Activated T-cell treated with anti-CD3 and anti-CD28 coated beads, Interleukin-2, amount 50 U/mL, for 72 hours (primary cell): ENCODE measurements at regions not wholly inside any gene's neighbourhood (a gene's known extent, or its start where the extent isn't known, plus 50 kb on each side); places are given as distances from the start of the nearest gene placed in this dataset.

ENCODE experiments used
- ATAC-seq, 2 donors: fragments of 150-1000 bp; cut with Tn5 transposase; replicated peaks in 1 of 2; 2 replicates each; pipeline ENCODE4 v1.10.0; 2021; ENCODE audit warnings: moderate library complexity in 2 of 2, mild to moderate bottlenecking in 1 of 2
- DNase-seq, 2 donors: peaks; one replicate each; pipeline ENCODE4 v3.0.0; 2021 to 2022; ENCODE audit warnings: mixed read lengths in 1 of 2
- H3K27ac Mint-ChIP-seq: one replicate; pipeline ENCODE4 v1.8.0; 2022; ENCODE audit warnings: mild to moderate bottlenecking, moderate library complexity, mixed read lengths
- H3K27me3 Mint-ChIP-seq: one replicate; pipeline ENCODE4 v1.8.0; 2022; ENCODE audit warnings: low read depth, mixed read lengths
- H3K36me3 Mint-ChIP-seq, 2 donors: one replicate each; pipeline ENCODE4 v1.8.0; 2022; ENCODE audit warnings: mixed read lengths in 2 of 2, mild to moderate bottlenecking in 1 of 2; ENCODE audit not compliant: insufficient read depth in 2 of 2
- H3K4me1 Mint-ChIP-seq: one replicate; pipeline ENCODE4 v1.8.0; 2022; ENCODE audit warnings: low read depth, mixed read lengths
- H3K4me3 Mint-ChIP-seq, 2 donors: one replicate each; pipeline ENCODE4 v1.8.0; 2022; ENCODE audit warnings: mild to moderate bottlenecking in 2 of 2, mixed read lengths in 2 of 2, moderate library complexity in 2 of 2
- H3K9me3 Mint-ChIP-seq, 2 donors: one replicate each; pipeline ENCODE4 v1.8.0; 2022; ENCODE audit warnings: mixed read lengths in 2 of 2

DNA sequence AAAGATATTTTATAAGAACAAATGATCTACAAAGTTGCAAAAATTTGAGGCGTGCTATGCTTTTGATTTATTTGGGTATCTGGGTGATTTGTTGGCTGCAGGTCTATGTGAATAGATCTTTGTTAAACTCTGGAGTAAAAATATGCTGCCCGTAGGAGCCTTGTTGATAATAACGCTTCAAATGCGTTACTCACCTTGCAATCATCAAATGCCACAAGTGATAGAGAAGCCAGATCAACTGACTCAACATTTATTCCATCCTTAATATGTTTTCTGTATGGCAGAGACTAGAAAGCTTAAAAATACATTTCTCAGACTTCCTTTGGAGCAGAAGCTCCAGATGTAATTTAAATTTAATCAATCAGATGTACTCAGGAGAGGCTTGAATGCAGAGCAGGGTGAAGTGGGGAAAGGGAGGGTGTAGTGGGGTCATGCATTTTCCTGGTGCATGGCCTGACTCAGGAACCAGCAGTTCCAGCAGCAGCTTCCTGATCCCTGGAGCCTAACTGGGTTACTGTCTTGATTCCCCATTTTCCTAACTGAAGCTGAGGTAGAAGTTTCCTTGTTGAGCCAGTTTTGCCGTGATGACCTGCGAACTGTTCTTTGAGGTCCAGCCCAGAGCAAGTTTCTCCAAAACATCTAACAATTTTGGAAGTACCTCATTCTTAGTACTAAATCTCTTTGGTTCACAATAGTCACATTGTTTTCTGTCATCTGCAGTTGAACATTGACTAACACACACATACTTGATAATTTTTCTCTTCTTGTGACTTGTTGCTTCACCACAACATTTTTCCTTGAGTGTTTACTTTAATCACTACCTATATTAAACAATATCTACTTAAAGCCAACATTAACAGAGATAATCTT lies 284.7 kb upstream of the CWC22 start:
- no peak overlapping the region for H3K27ac Mint-ChIP-seq
- H3K27me3 Mint-ChIP-seq: no peaks in the 10 kb centered on the region
- DNase-seq (no peak), ATAC-seq (no peak)
- no peaks in the 10 kb centered on the region for H3K36me3 Mint-ChIP-seq
- no peak overlapping the region for H3K4me3 Mint-ChIP-seq
- no peaks in the 10 kb centered on the region for H3K4me1 Mint-ChIP-seq
- peaks cover 4 to 7% of the 10 kb centered on the region in 2 donors for H3K9me3 Mint-ChIP-seq

DNA sequence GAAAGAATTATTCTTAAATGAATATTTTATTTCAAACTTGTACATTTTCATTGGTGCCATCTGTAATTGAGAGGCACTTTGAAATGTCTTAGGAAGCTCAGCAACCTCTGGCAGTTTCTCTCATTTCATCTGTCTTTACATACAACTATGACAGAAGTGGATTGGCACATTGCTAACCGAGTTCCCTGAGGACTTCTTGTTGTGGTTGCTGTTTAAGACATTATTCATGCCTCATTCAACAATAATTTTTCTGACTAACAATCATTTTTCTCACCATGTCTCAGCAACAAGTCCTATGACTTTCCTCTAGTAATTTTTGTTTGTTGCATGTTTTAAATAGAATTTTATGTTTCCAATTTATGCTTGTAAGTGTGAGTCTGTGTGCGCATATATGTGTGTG lies 284.0 kb upstream of the CWC22 start:
- Mint-ChIP-seq H3K4me1 (no peaks in the 10 kb centered on the region), H3K9me3 (peaks cover 4 to 7% of the 10 kb centered on the region in 2 donors), H3K4me3 (no peak overlapping the region), H3K27ac (no peak overlapping the region), H3K36me3 (no peaks in the 10 kb centered on the region), H3K27me3 (no peaks in the 10 kb centered on the region)
- ATAC-seq: no peak
- no peak for DNase-seq

DNA sequence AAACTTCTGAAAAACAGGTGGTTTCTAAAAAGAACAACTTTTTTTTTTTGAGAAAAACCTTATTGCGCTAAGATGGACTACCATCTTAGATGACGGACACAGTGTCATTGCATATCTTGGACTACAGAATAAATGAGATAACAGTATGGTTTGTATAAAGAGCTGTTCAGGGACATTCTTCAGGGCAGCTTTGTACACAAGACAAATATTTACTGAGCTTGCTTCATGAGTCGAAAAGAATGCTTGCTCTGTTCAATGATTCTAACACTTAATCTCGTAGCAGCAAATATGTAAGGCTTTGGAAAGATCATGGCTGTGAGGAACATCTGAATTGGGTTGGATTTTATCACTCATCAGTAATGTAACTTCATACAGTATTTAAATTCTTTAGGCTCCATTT lies 282.5 kb upstream of the CWC22 start:
- ATAC-seq (no peak), DNase-seq (no peak)
- Mint-ChIP-seq H3K4me3 (no peak overlapping the region), H3K4me1 (no peaks in the 10 kb centered on the region), H3K27me3 (no peaks in the 10 kb centered on the region), H3K36me3 (no peaks in the 10 kb centered on the region), H3K27ac (no peak overlapping the region), H3K9me3 (peaks cover 4 to 6% of the 10 kb centered on the region in 2 donors)

DNA sequence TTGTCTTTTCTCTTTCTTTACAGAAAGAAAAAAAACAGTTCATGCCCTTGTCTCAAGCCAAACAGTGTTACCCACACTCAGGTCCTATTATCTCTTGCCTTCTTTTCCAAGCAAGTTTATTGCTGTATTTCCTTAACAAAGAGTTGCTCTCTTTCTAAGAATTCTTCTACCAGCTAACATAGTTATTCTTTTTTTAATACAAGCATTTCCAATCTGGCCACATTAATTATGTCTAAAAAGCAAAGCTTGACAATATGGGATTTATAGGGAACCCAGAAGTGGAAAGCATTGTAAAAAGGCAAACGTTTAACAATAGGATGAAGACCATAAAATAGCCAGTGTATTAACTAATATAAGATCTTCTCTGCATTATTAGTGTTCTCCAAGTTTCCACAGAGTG lies 272.5 kb upstream of the CWC22 start:
- Mint-ChIP-seq H3K27ac (no peak overlapping the region), H3K9me3 (peaks cover 0 to 3% of the 10 kb centered on the region in 2 donors), H3K4me3 (no peak overlapping the region), H3K36me3 (no peaks in the 10 kb centered on the region), H3K4me1 (no peaks in the 10 kb centered on the region), H3K27me3 (no peaks in the 10 kb centered on the region)
- DNase-seq (no peak), ATAC-seq (no peak)

DNA sequence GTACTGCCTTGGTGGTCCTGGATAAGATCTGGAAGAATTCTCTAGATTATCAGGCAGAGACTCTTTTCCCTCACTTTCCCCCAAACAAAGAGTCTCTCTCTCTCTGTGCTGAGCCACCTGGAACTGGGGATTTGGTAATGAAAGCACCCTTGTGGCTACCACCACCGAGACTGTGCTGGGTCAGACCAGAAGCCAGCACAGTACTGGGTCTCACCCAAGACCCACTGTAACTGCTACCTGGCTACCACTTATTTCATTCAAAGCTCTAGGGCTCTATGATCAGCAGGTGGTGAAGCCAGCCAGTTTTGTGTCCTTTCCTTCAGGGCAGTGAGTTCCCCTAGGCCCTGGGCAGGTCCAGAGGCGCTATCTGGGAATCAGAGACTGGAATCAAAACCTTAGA lies 269.6 kb upstream of the CWC22 start:
- Mint-ChIP-seq H3K27me3 (no peaks in the 10 kb centered on the region), H3K27ac (no peak overlapping the region), H3K36me3 (no peaks in the 10 kb centered on the region), H3K4me3 (no peak overlapping the region), H3K4me1 (no peaks in the 10 kb centered on the region), H3K9me3 (peaks cover 3 to 5% of the 10 kb centered on the region in 2 donors)
- no peak for DNase-seq
- ATAC-seq: no peak

DNA sequence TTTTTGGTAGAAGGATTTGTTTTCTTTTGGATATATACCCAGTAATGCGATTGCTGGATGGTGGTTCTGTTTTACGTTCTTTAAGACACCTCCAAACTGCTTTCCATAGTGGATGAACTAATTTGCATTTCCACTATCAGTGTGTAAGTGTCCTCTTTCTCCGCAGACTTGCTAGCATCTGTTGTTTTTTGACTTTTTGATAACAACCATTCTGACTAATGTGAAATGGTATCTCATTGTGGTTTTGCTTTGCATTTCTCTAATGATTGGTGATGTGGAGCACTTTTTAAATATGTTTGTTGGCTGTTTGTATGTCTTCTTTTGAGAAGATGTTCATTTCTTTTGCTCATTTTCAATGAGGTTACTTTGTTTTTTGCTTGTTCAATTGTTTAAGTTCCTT lies 260.9 kb upstream of the CWC22 start:
- Mint-ChIP-seq H3K4me1 (no peaks in the 10 kb centered on the region), H3K4me3 (no peak overlapping the region), H3K36me3 (no peaks in the 10 kb centered on the region), H3K9me3 (peaks cover 5 to 7% of the 10 kb centered on the region in 2 donors), H3K27ac (no peak overlapping the region), H3K27me3 (no peaks in the 10 kb centered on the region)
- DNase-seq: no peak
- ATAC-seq: no peak

DNA sequence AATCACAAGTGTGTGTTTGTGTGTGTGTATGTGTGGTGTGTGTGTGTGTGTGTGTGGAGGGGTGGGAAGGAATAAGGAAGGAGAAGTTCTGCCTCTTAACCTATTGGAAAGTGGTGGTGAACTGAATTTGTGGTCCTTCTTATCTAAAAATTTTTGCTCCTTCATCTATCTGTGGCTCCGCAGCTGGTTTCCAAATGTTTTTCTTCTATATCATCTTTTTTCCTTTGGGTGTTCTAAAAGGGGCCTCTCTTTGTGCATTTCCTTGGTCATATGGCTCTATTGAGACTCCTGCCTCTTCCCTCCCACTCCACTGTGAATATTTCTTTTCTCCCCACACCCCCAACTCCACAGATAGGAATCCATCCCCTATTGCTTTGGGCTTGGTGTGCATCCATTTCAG lies 254.9 kb upstream of the CWC22 start:
- DNase-seq (no peak), ATAC-seq (no peak)
- no peaks in the 10 kb centered on the region for H3K36me3 Mint-ChIP-seq
- no peaks in the 10 kb centered on the region for H3K4me1 Mint-ChIP-seq
- H3K27me3 Mint-ChIP-seq: no peaks in the 10 kb centered on the region
- H3K4me3 Mint-ChIP-seq: no peak overlapping the region
- H3K9me3 Mint-ChIP-seq: peaks cover 0 to 2% of the 10 kb centered on the region in 2 donors
- no peak overlapping the region for H3K27ac Mint-ChIP-seq

DNA sequence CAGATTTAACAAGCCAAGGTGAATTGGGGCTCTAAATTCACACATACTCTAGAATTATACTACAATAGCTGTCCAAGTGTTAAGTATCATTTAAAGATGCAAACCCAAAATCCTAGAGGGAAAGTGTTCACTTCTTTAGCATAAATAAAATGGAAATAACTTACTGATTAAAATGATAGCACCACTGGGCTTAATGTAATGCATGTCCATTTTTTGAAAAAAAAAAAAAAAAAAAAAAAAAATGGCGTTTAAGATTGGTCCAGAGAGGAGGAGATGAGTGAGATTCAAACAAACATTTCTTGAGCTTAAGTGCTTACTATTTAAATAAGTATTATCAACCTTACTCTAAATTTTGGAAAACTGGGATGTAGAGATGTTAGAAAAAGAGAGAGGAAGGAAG lies 251.5 kb upstream of the CWC22 start:
- H3K27me3 Mint-ChIP-seq: no peaks in the 10 kb centered on the region
- ATAC-seq (no peak), DNase-seq (no peak)
- no peaks in the 10 kb centered on the region for H3K36me3 Mint-ChIP-seq
- no peak overlapping the region for H3K27ac Mint-ChIP-seq
- H3K4me3 Mint-ChIP-seq: no peak overlapping the region
- no peaks in the 10 kb centered on the region for H3K9me3 Mint-ChIP-seq
- no peaks in the 10 kb centered on the region for H3K4me1 Mint-ChIP-seq

DNA sequence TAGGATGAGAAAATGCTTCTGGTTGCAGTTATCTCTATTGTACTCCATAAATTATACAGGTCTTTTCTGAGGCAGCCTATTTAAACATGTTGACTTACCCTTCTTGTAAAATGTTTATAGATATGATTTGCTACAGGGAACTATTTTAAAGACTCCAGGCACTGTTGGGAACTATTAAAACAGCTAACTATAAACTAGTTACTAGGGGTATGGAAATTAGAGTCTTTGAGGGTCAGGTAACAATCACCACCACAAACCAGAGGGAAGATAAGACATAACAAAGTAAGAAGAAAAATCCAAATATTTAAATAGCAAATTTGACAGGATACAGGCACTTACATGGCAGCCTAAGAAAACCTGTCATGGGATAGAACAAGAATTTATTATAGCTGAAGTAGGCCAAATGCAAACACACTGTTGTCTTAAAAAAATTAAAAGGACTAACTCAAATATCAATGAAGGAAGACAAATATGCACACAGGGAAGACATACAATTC lies 251.0 kb upstream of the CWC22 start:
- DNase-seq (no peak), ATAC-seq (no peak)
- no peaks in the 10 kb centered on the region for H3K27me3 Mint-ChIP-seq
- H3K4me3 Mint-ChIP-seq: no peak overlapping the region
- no peak overlapping the region for H3K27ac Mint-ChIP-seq
- H3K36me3 Mint-ChIP-seq: no peaks in the 10 kb centered on the region
- H3K9me3 Mint-ChIP-seq: no peaks in the 10 kb centered on the region
- no peaks in the 10 kb centered on the region for H3K4me1 Mint-ChIP-seq

DNA sequence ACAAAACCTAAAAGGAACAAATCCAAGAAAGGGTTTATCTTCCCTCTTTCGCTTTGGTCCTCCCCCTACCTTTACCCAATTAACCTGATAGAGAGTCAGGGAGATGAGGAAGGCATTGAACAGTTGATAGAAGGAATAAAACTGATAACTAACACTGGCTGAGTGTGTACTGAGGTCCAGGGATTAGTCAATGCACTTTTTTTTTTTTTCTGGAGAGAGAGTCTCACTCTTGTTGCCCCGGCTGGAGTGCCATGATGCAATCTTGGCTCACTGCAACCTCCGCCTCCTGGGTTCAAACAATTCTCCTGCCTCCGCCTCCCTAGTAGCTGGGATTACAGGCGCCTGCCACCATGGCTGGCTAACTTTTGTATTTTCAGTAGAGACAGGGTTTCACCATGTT lies 250.2 kb upstream of the CWC22 start:
- no peak overlapping the region for H3K27ac Mint-ChIP-seq
- DNase-seq (no peak), ATAC-seq (no peak)
- no peaks in the 10 kb centered on the region for H3K36me3 Mint-ChIP-seq
- no peaks in the 10 kb centered on the region for H3K9me3 Mint-ChIP-seq
- no peaks in the 10 kb centered on the region for H3K4me1 Mint-ChIP-seq
- H3K27me3 Mint-ChIP-seq: no peaks in the 10 kb centered on the region
- no peak overlapping the region for H3K4me3 Mint-ChIP-seq

DNA sequence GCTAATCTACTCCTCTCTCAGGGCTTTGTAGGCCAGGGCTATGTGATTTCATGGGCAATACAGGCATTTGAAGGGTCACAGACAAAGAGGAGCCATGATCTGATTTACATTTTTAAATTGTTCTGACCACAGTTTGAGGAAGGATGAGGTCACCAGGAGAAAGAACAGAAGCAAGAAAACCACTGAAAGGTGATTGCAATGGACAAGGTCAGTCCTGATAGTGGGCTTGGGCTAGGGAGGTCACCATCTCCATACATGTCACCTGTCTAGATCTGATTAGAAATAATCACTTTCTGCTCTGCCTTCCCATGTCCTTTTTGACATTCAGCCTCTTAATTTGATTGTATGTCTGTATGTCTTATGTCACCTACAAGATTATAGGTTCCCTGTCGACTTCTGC lies 248.9 kb upstream of the CWC22 start:
- no peaks in the 10 kb centered on the region for H3K9me3 Mint-ChIP-seq
- H3K4me3 Mint-ChIP-seq: no peak overlapping the region
- DNase-seq (no peak), ATAC-seq (no peak)
- no peaks in the 10 kb centered on the region for H3K36me3 Mint-ChIP-seq
- H3K27me3 Mint-ChIP-seq: no peaks in the 10 kb centered on the region
- H3K4me1 Mint-ChIP-seq: no peaks in the 10 kb centered on the region
- no peak overlapping the region for H3K27ac Mint-ChIP-seq

DNA sequence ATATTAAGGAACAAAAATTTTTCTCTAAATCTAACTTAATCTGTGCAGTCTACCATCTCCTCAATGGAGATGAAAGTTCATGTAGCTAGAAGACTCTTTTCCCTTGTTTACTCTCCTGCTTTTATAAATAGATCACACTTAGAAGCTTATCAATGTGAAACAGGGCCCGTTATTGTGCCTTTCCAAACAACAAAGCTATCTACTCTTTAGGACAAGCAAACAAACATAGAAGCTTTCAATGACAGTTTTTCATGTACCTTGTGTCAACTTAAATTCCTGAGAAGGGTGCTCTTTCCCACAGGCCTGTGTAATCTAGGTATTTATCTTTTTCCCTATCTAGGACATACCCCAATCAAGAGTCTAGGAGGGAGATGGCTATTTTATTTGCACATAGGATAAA lies 247.8 kb upstream of the CWC22 start:
- H3K4me3 Mint-ChIP-seq: no peak overlapping the region
- ATAC-seq (no peak), DNase-seq (no peak)
- no peaks in the 10 kb centered on the region for H3K27me3 Mint-ChIP-seq
- H3K9me3 Mint-ChIP-seq: no peaks in the 10 kb centered on the region
- no peaks in the 10 kb centered on the region for H3K4me1 Mint-ChIP-seq
- no peak overlapping the region for H3K27ac Mint-ChIP-seq
- no peaks in the 10 kb centered on the region for H3K36me3 Mint-ChIP-seq

DNA sequence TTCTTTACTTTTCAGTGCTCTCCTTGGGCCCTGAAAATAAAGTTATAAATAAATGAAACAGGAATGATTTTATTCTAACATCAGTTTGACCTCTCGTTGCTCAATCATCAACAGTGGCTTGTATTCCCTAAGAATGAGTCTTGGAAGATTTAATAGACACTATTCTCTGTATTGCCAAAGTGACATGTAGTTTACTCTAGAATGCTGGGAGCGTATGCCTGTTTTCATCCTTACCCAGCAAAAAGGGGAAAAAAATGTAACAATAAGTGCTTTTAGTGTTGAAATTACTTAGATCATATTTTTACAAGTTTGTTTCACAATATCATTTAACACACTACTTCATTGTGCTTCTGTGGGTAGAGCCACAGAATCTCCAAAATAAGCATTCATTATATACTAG lies 240.6 kb upstream of the CWC22 start:
- ATAC-seq: no peak
- H3K9me3 Mint-ChIP-seq: no peaks in the 10 kb centered on the region
- H3K27ac Mint-ChIP-seq: no peak overlapping the region
- DNase-seq: no peak
- H3K36me3 Mint-ChIP-seq: no peaks in the 10 kb centered on the region
- no peak overlapping the region for H3K4me3 Mint-ChIP-seq
- H3K27me3 Mint-ChIP-seq: no peaks in the 10 kb centered on the region
- H3K4me1 Mint-ChIP-seq: no peaks in the 10 kb centered on the region

DNA sequence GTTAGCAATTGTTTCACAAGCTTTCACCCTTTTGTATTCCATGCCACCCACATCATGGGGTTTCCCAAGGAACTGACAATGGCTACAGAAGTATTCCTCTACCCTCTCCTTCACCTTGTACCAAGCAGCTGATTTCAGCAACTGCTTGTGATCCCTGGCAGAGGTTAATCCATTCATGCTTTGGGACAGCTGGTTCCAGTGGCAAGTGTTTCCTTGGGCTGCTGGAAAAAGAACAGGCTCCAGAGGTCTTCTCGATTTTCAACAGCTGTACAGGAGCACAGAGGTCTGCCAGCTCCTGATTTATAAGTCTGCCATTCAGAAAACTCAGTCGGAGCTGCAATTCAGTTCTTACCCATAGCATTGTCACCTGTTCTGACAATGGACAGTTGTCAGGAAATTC lies 239.2 kb upstream of the CWC22 start:
- no peak for ATAC-seq
- Mint-ChIP-seq H3K27ac (no peak overlapping the region), H3K4me3 (no peak overlapping the region), H3K27me3 (no peaks in the 10 kb centered on the region), H3K36me3 (no peaks in the 10 kb centered on the region), H3K9me3 (no peaks in the 10 kb centered on the region), H3K4me1 (no peaks in the 10 kb centered on the region)
- no peak for DNase-seq
